ENCODE measurements at regions not wholly inside any gene's neighbourhood (a gene's known extent, or its start where the extent isn't known, plus 50 kb on each side); places are given as distances from the start of the nearest gene placed in this dataset.

- no peak for DNase-seq
Measured at GRCh38 chr12:42828836-42829235, 239.3 kb upstream of the PRICKLE1 start.

GRCh38 chr12:42824327-42824726 is 234.8 kb upstream of the PRICKLE1 start:
- no peak for DNase-seq

- DNase-seq: no peak
Measured at GRCh38 chr12:42823679-42824078, 234.1 kb upstream of the PRICKLE1 start.

- DNase-seq: no peak
Measured at GRCh38 chr12:42819846-42820245, 230.3 kb upstream of the PRICKLE1 start.

- DNase-seq: no peak
Measured at GRCh38 chr12:42815068-42815467, 225.5 kb upstream of the PRICKLE1 start.

- DNase-seq: no peak
Measured at GRCh38 chr12:42812871-42813270, 223.3 kb upstream of the PRICKLE1 start.

- no peak for DNase-seq
Measured at GRCh38 chr12:42812086-42812485, 222.5 kb upstream of the PRICKLE1 start.

- DNase-seq: no peak
Measured at GRCh38 chr12:42810006-42810405, 220.5 kb upstream of the PRICKLE1 start.

GRCh38 chr12:42809226-42809625 is 219.7 kb upstream of the PRICKLE1 start:
- no peak for DNase-seq

GRCh38 chr12:42807766-42808165 is 218.2 kb upstream of the PRICKLE1 start:
- no peak for DNase-seq

- no peak for DNase-seq
Measured at GRCh38 chr12:42807251-42807650, 217.7 kb upstream of the PRICKLE1 start.

GRCh38 chr12:42804928-42805327 is 215.4 kb upstream of the PRICKLE1 start:
- no peak for DNase-seq

- DNase-seq: no peak
Measured at GRCh38 chr12:42802785-42803189, 213.2 kb upstream of the PRICKLE1 start.

- no peak for DNase-seq
Measured at GRCh38 chr12:42801271-42801670, 211.7 kb upstream of the PRICKLE1 start.

- DNase-seq: no peak
Measured at GRCh38 chr12:42799966-42800365, 210.4 kb upstream of the PRICKLE1 start.

- no peak for DNase-seq
Measured at GRCh38 chr12:42798811-42799438, 209.4 kb upstream of the PRICKLE1 start.

GRCh38 chr12:42794806-42795205 is 205.3 kb upstream of the PRICKLE1 start:
- DNase-seq: no peak

- DNase-seq: no peak
Measured at GRCh38 chr12:42793166-42793565, 203.6 kb upstream of the PRICKLE1 start.

GRCh38 chr12:42792265-42792664 is 202.7 kb upstream of the PRICKLE1 start:
- DNase-seq: no peak

GRCh38 chr12:42791399-42791798 is 201.9 kb upstream of the PRICKLE1 start:
- no peak for DNase-seq

- no peak for DNase-seq
Measured at GRCh38 chr12:42790761-42791151, 201.2 kb upstream of the PRICKLE1 start.

- no peak for DNase-seq
Measured at GRCh38 chr12:42789808-42790760, 200.5 kb upstream of the PRICKLE1 start.

GRCh38 chr12:42786400-42787148 is 197.0 kb upstream of the PRICKLE1 start:
- DNase-seq: peak; percentile 2 to 3

GRCh38 chr12:42785944-42786343 is 196.4 kb upstream of the PRICKLE1 start:
- DNase-seq: no peak

Data from inflammatory macrophage treated with lipopolysaccharide for 1 hour (primary cell).